Activated CD4-positive, alpha-beta memory T cell treated with anti-CD3 and anti-CD28 coated beads for 36 hours (primary cell): ENCODE measurements at regions not wholly inside any gene's neighbourhood (a gene's known extent, or its start where the extent isn't known, plus 50 kb on each side); places are given as distances from the start of the nearest gene placed in this dataset.

Source experiments
- CTCF ChIA-PET: fragments of 350-600 bp; sonication (Branson Sonifier 250); formaldehyde crosslinking; loops from one replicate; lab custom pipeline; 2021; ENCODE audit warnings: antibody characterized with exemption, inconsistent platforms; lab: Charles Lee
- POLR2A ChIA-PET: fragments of 350-600 bp; sonication (Branson Sonifier 250); formaldehyde crosslinking; loops from one replicate; lab custom pipeline; 2021; ENCODE audit warnings: antibody characterized with exemption; lab: Charles Lee
- DNase-seq: peaks from one replicate; pipeline ENCODE4 v3.0.0-alpha.2; 2020
- H3K27ac Mint-ChIP-seq: one replicate; pipeline ENCODE4 v1.8.0; 2021; ENCODE audit warnings: mixed read lengths
- H3K27me3 Mint-ChIP-seq: one replicate; pipeline ENCODE4 v1.8.0; 2021; ENCODE audit warnings: mixed read lengths
- H3K36me3 Mint-ChIP-seq: one replicate; pipeline ENCODE4 v1.8.0; 2021; ENCODE audit warnings: mixed read lengths
- H3K4me1 Mint-ChIP-seq: one replicate; pipeline ENCODE4 v1.8.0; 2021; ENCODE audit warnings: low read depth, mixed read lengths
- H3K4me3 Mint-ChIP-seq: one replicate; pipeline ENCODE4 v1.8.0; 2021; ENCODE audit warnings: mild to moderate bottlenecking, mixed read lengths
- H3K9me3 Mint-ChIP-seq: one replicate; pipeline ENCODE4 v1.8.0; 2021; ENCODE audit warnings: mixed read lengths
- intact Hi-C: fragments of 100-400 bp; cut with micrococcal nuclease; formaldehyde crosslinking; loops from one replicate; pipeline ENCODE4 v1.15.1; 2023

DNA sequence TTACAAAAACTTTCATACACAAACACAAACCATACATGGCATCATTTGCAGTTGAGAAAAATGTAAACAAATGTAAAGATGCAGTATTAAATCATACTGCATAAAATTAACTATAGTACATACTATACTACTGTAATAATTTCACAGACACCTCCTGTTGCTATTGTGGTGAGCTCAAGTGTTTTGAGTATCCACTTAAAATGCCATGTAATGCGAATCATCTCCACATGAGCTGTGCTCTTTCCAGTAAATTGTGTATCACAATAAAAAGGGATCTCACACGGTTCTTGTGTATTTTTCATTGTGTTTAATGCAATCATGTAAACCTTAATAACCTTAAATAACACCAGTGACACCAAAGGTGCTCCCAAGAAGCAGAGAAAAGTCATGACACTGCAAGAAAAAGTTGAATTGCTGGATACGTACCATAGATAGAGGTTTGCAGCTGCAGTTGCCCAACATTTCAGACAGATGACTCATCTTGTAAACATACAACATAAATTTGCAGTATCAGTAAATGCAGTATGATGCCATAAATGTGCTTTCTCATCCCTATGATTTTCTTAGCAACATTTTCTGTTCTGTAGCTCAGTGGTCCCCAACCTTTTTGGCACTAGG is 166.6 kb downstream of the RAP2A start:
- H3K27ac Mint-ChIP-seq: no peak overlapping the region
- intact Hi-C loops: no loop called here
- no peak overlapping the region for H3K4me3 Mint-ChIP-seq
- DNase-seq: no peak
- H3K9me3 Mint-ChIP-seq: no peaks in the 10 kb centered on the region
- no peaks in the 10 kb centered on the region for H3K4me1 Mint-ChIP-seq
- no peaks in the 10 kb centered on the region for H3K36me3 Mint-ChIP-seq
- ChIA-PET CTCF (no interaction called here), POLR2A (no interaction called here)
- peaks cover 9% of the 10 kb centered on the region for H3K27me3 Mint-ChIP-seq

DNA sequence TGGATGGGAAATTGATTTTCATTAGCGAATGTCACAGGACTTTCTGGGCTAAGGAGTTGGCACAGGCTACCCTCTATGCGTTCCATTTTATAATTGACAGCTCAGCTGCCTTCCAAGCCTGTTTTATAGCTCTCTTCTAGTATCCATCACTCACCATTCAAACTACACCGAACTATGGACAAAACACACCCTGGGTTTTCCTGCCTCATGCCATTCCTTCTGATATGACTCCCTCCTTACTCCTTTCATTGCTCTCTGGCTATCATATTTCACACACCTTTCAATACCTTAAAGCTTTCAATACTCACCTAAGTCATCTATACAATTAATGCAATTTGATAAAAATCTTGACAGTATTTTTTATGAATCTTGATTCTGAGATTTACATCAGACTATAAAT is 181.3 kb downstream of the RAP2A start:
- ChIA-PET POLR2A (no interaction called here), CTCF (no interaction called here)
- H3K27ac Mint-ChIP-seq: no peak overlapping the region
- H3K36me3 Mint-ChIP-seq: no peaks in the 10 kb centered on the region
- H3K27me3 Mint-ChIP-seq: peaks cover 3% of the 10 kb centered on the region
- no peaks in the 10 kb centered on the region for H3K9me3 Mint-ChIP-seq
- intact Hi-C loops: no loop called here
- H3K4me3 Mint-ChIP-seq: no peak overlapping the region
- DNase-seq: no peak
- no peaks in the 10 kb centered on the region for H3K4me1 Mint-ChIP-seq

DNA sequence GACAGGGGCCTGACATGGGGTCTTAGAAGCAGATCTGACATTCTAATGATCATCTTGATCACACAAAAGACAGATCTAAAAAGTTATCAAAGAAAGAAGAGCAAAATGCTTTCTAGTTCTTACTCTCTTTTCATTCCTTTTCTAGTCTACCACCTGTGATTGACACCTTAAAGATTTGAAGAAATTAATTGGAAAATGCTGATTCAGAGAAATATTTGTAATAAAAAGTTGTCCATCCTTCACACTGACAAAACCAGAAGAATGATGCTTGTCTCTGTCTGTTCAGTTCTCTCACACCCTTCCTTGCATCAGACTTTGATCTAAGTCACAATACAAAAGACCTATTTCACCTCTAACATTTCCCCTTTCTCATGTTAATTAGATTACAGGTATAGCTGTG is 182.4 kb downstream of the RAP2A start:
- ChIA-PET POLR2A (no interaction called here), CTCF (no interaction called here)
- peaks cover 3% of the 10 kb centered on the region for H3K27me3 Mint-ChIP-seq
- no peaks in the 10 kb centered on the region for H3K36me3 Mint-ChIP-seq
- intact Hi-C loops: no loop called here
- no peak overlapping the region for H3K4me3 Mint-ChIP-seq
- no peak for DNase-seq
- no peaks in the 10 kb centered on the region for H3K9me3 Mint-ChIP-seq
- H3K27ac Mint-ChIP-seq: no peak overlapping the region
- no peaks in the 10 kb centered on the region for H3K4me1 Mint-ChIP-seq

DNA sequence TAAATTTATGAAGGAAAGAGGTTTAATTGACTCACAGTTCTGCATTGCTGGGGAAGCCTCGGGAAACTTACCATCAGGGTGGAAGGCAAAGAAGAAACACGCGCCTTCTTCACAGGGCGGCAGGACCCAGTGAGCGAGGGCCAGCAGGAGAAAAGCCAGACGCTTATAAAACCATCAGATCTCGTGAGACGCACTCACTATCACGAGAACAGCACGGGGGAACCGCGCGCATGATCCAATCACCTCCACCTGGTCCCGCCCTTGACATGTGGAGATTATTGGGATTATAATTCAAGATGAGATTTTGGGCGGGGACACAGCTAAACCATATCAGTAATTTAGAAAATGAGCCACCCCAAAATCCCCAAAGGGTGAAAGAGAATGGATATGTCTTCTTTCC is 187.1 kb downstream of the RAP2A start:
- Mint-ChIP-seq H3K4me1 (no peaks in the 10 kb centered on the region), H3K27ac (no peak overlapping the region), H3K27me3 (peaks cover 3% of the 10 kb centered on the region), H3K4me3 (no peak overlapping the region), H3K9me3 (no peaks in the 10 kb centered on the region), H3K36me3 (no peaks in the 10 kb centered on the region)
- POLR2A ChIA-PET: no interaction called here
- CTCF ChIA-PET: no interaction called here
- DNase-seq: no peak
- intact Hi-C loops: no loop called here

DNA sequence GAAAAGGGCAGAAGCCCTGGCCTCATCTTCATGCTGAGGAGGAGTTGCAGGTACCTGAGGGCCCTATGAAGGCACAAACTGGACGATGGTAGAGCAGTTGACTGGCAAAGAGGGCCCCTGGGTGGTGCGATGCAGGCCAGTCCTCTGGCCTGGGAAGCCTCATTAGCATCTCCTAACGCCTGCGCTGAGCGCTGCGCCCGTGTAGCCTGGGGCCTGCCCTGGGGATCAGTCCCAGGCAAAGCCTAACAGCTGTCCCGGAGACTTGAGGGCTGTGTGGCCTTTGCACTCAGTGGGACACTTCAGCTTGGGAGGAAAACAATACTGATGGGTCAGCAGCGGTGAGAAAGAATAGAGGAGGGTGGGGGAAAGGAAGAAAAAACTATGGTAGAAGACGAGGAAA is 187.7 kb downstream of the RAP2A start:
- intact Hi-C loops: no loop called here
- POLR2A ChIA-PET: no interaction called here
- Mint-ChIP-seq H3K9me3 (no peaks in the 10 kb centered on the region), H3K27ac (no peak overlapping the region), H3K36me3 (no peaks in the 10 kb centered on the region), H3K27me3 (peaks cover 3% of the 10 kb centered on the region), H3K4me1 (no peaks in the 10 kb centered on the region), H3K4me3 (no peak overlapping the region)
- CTCF ChIA-PET: no interaction called here
- DNase-seq: no peak

DNA sequence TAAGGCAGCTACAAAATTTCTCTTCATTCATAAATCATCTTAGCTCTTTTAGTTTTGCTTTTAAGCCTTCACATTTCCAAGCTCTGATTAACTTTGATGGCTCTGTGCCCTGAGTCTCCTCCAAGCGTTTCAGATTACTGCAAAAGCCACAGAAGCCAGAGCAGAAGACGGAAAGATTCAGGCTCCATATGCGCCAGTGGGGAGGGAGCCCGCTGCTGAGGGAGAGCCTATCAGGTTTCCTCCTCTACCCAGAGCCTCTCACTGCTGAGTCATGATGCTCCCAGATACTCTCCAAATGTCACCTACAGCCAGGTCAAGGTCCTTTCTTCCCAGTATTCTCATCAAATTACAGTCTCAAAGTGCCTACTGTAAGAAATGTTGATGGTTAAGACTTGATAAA is 193.6 kb downstream of the RAP2A start:
- intact Hi-C loops: no loop called here
- CTCF ChIA-PET: no interaction called here
- Mint-ChIP-seq H3K36me3 (no peaks in the 10 kb centered on the region), H3K4me3 (no peak overlapping the region), H3K4me1 (no peaks in the 10 kb centered on the region), H3K27me3 (peaks cover 4% of the 10 kb centered on the region), H3K27ac (no peak overlapping the region), H3K9me3 (peaks cover 4% of the 10 kb centered on the region)
- POLR2A ChIA-PET: no interaction called here
- DNase-seq: no peak

DNA sequence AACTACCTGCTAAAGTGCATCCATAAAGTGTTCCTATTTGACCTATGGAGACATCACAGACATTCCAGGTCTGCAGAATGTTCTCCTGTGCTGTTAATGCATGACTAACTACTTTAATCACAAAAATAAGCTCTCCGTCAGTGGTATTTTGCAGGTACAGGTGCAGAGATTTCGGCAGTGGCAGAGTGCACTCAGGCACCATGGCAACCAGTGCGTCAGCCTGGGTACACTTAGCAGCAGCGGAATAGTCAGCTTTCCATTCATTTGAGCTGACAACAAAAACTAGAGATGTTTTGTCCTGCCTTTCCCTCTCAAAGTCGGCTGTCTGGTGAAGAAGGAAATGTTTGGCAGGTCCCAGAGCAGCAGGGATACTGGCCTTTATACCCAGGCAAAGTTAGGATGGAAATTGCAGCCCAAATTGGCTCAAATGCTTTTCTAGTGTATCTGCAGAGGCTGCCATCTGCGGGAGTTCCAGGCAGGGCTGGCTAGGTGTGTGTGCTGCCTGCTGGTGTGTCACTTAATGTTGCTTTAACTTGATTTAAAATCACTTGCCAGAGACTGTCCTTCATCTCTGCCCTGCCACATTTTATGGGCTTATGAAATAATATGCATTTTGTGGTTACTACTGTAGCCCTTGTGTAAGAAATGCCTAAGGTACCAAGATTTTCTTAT is 195.8 kb downstream of the RAP2A start:
- DNase-seq: no peak
- Mint-ChIP-seq H3K9me3 (peaks cover 4% of the 10 kb centered on the region), H3K27ac (no peak overlapping the region), H3K4me3 (no peak overlapping the region), H3K27me3 (peaks cover 4% of the 10 kb centered on the region), H3K36me3 (no peaks in the 10 kb centered on the region), H3K4me1 (no peaks in the 10 kb centered on the region)
- ChIA-PET CTCF (no interaction called here), POLR2A (no interaction called here)
- intact Hi-C loops: no loop called here

DNA sequence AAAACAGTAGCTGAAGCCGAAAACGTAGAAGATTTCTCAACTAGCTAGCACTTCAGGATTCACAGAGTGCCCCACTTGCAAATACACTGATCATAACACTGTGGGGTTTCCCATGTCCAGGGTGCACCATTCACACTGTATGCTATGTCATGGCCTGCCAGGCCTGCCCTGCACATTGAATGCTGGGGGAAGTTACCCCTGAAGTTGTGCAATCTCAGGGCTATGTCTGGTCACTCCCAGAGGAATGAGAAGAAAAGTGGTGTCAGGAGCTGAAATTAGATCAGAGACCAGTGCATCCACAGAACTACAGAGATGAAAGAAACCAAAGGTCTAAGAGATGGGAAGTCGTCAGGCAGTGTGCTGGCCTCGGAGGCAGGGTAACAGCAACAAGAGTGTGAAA is 196.8 kb downstream of the RAP2A start:
- H3K9me3 Mint-ChIP-seq: peaks cover 4% of the 10 kb centered on the region
- H3K4me3 Mint-ChIP-seq: no peak overlapping the region
- POLR2A ChIA-PET: no interaction called here
- no peaks in the 10 kb centered on the region for H3K36me3 Mint-ChIP-seq
- CTCF ChIA-PET: interaction anchor here (1.0 kb wide), 1 partner anchor 297 kb away, joined by 3 read pairs; no protein-coding TSS in a partner anchor
- H3K27me3 Mint-ChIP-seq: peaks cover 4% of the 10 kb centered on the region
- no peak for DNase-seq
- H3K27ac Mint-ChIP-seq: no peak overlapping the region
- intact Hi-C loops: no loop called here
- H3K4me1 Mint-ChIP-seq: no peaks in the 10 kb centered on the region

DNA sequence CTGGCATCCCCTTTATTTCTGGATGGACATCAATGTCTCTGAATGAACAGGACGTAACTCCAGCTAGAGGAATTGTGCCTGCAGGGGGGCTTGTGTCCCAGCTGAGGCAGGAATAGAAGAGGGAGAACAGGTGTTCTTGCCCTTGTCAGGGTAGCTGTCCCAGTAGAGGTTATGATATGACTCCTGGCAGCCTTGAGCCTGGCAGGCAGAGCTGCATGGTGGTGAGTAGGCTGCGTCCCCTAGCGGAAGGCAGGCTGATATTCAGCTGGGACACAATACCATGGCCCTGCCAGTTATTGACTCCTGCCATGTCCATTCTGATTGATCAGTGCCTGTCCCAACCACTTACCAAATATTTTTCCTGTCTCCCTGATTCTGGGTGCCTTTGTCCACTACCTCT is 197.2 kb downstream of the RAP2A start:
- Mint-ChIP-seq H3K4me3 (no peak overlapping the region), H3K27me3 (peaks cover 4% of the 10 kb centered on the region), H3K4me1 (no peaks in the 10 kb centered on the region), H3K27ac (no peak overlapping the region), H3K9me3 (peaks cover 4% of the 10 kb centered on the region), H3K36me3 (no peaks in the 10 kb centered on the region)
- ChIA-PET CTCF (interaction anchor here (1.0 kb wide), 1 partner anchor 297 kb away, joined by 3 read pairs; no protein-coding TSS in a partner anchor), POLR2A (no interaction called here)
- no peak for DNase-seq
- intact Hi-C loops: no loop called here

DNA sequence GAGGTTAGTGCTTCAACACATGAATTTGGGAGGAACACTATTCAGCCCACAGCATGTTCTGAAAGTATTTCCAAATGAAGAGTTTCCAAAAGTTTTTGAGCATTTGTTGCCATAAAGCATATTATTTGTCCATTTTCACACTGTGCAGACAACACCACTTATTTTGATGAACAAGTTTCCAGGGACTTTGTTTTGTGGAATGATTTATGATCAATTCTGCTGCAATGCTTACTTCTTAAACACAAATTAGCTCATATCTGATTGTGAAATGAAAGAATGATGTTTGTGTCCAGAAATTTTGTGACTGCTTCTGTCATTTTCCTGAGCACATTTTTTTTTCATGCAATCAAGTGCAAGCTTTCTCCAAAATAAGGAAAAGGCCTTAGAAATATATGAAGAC is 205.3 kb downstream of the RAP2A start:
- no peaks in the 10 kb centered on the region for H3K27me3 Mint-ChIP-seq
- no peak for DNase-seq
- CTCF ChIA-PET: no interaction called here
- H3K4me1 Mint-ChIP-seq: no peaks in the 10 kb centered on the region
- H3K4me3 Mint-ChIP-seq: no peak overlapping the region
- POLR2A ChIA-PET: no interaction called here
- no peak overlapping the region for H3K27ac Mint-ChIP-seq
- no peaks in the 10 kb centered on the region for H3K36me3 Mint-ChIP-seq
- intact Hi-C loops: no loop called here
- no peaks in the 10 kb centered on the region for H3K9me3 Mint-ChIP-seq

DNA sequence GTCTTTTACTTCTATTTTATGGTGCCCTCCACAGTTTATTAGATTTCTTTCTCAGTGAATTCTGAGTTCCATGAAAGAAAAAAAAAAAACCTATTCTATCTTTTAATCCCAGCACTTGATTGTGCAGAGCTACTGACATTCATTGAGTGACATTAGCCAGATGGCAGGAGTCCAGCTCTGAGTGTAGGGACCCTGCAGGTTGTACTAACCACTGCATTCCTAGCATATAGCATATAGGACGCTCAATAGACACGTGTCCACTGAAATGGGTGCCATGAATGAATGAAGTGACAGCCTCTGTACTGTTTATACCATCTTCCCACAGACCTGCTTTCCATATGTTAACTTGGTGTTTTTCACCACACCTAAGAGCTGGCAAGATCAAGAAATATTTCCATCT is 206.3 kb downstream of the RAP2A start:
- ChIA-PET POLR2A (no interaction called here), CTCF (no interaction called here)
- intact Hi-C loops: no loop called here
- H3K27me3 Mint-ChIP-seq: no peaks in the 10 kb centered on the region
- no peaks in the 10 kb centered on the region for H3K36me3 Mint-ChIP-seq
- H3K4me1 Mint-ChIP-seq: no peaks in the 10 kb centered on the region
- no peak for DNase-seq
- no peaks in the 10 kb centered on the region for H3K9me3 Mint-ChIP-seq
- no peak overlapping the region for H3K27ac Mint-ChIP-seq
- H3K4me3 Mint-ChIP-seq: no peak overlapping the region

DNA sequence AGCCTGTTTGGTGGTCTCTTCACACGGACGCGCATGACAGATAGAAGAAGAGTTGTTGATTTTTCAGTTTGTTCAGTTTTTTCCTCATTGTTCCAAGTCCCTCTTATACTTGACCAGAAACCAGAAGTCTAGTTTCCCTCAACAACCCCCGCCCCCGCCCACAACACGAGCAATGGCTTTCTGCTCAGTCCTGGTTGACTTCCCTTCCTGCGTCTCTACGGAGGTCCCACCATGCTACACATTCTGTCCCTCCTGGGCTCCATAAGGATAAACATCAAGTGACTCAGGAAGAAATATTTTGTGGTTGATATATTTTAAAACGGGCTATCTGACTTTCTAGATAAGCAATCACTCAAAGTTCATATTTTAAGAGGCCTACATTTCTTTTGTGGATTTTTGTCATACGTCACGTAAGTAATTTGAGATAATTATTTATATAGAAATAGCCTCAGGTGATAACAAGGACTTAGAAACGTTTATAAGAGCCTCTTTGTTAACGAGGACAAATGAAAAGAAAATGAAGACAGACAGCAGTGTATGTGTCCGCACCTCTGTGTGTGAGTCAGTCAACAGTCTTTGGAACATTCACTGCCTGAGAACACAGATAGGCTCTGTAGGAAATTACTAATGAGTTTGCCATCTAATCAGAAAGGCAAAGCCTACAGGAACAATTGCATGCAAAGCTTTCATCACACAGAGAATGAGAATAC is 214.4 kb downstream of the RAP2A start:
- Mint-ChIP-seq H3K36me3 (no peaks in the 10 kb centered on the region), H3K4me1 (no peaks in the 10 kb centered on the region), H3K4me3 (no peak overlapping the region), H3K27ac (no peak overlapping the region), H3K27me3 (peaks cover 5% of the 10 kb centered on the region), H3K9me3 (no peaks in the 10 kb centered on the region)
- DNase-seq: no peak
- ChIA-PET CTCF (no interaction called here), POLR2A (no interaction called here)
- intact Hi-C loops: no loop called here

DNA sequence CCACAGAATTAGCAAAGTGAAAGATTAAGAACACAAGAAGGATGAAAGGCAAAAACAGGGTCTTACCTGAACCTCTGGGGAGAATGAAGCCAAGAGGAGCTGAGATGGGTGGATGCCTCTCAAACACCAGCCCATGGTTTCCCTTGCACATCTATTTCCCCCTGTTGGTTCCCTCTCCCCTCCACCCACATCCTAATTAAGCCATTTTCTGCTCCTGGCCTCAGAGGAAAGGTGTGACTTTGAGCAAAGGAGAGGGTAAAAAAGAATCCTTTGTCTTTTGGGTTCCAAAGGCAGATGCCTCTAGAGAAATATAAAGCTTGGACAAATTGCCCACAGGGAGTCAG is 214.9 kb downstream of the RAP2A start:
- no peaks in the 10 kb centered on the region for H3K36me3 Mint-ChIP-seq
- intact Hi-C loops: no loop called here
- peaks cover 5% of the 10 kb centered on the region for H3K27me3 Mint-ChIP-seq
- no peak for DNase-seq
- H3K9me3 Mint-ChIP-seq: no peaks in the 10 kb centered on the region
- H3K27ac Mint-ChIP-seq: no peak overlapping the region
- ChIA-PET CTCF (no interaction called here), POLR2A (no interaction called here)
- no peak overlapping the region for H3K4me3 Mint-ChIP-seq
- H3K4me1 Mint-ChIP-seq: no peaks in the 10 kb centered on the region
